Lower leg skin (tissue), 4 donors: ENCODE measurements at regions not wholly inside any gene's neighbourhood (a gene's known extent, or its start where the extent isn't known, plus 50 kb on each side); places are given as distances from the start of the nearest gene placed in this dataset.

ENCODE experiments used
- DNase-seq, 2 donors: peaks; one replicate each; pipeline ENCODE4 v3.0.0-alpha.2; 2019; ENCODE audit warnings: low spot score in 2 of 2
- H3K4me3 ChIP-seq: fragments of 200-600 bp; sonication (generic); 2 replicates; pipeline ENCODE4 v1.5.1; 2017; ENCODE audit warnings: mild to moderate bottlenecking, low read depth; ENCODE audit not compliant: poor library complexity, severe bottlenecking
- POLR2A ChIP-seq, 2 donors: fragments of 450-650 bp; IDR thresholded peaks; one replicate each; pipeline ENCODE4 v1.6.1; 2016 to 2017; ENCODE audit warnings: antibody characterized with exemption in 2 of 2, mild to moderate bottlenecking in 1 of 2, moderate library complexity in 1 of 2
- WGBS, 2 donors: methylation state at CpG; one replicate each; pipeline ENCODE4 v1.1.5; 2018; 5-methylcytosine and 5-hydroxymethylcytosine counted together
- intact Hi-C: fragments of 100-400 bp; cut with DNase I; formaldehyde crosslinking; loops from one replicate; pipeline ENCODE4 v1.15.0; 2023; ENCODE audit warnings: low total_unique reads
- TF ChIP-seq, protein P1 (sequence below), 3 donors: fragments of 450-650 bp; IDR thresholded peaks; one replicate each; pipeline ENCODE4 v1.5.1; 2016; ENCODE audit warnings: antibody characterized with exemption in 3 of 3, mild to moderate bottlenecking in 3 of 3, moderate library complexity in 2 of 3

- 63 to 85% methylated on average over 3 of the region's 3 CpGs for WGBS, 2 donors
- no peak for DNase-seq
- no peak overlapping the region for H3K4me3 ChIP-seq
- TF ChIP-seq, protein P1, sequence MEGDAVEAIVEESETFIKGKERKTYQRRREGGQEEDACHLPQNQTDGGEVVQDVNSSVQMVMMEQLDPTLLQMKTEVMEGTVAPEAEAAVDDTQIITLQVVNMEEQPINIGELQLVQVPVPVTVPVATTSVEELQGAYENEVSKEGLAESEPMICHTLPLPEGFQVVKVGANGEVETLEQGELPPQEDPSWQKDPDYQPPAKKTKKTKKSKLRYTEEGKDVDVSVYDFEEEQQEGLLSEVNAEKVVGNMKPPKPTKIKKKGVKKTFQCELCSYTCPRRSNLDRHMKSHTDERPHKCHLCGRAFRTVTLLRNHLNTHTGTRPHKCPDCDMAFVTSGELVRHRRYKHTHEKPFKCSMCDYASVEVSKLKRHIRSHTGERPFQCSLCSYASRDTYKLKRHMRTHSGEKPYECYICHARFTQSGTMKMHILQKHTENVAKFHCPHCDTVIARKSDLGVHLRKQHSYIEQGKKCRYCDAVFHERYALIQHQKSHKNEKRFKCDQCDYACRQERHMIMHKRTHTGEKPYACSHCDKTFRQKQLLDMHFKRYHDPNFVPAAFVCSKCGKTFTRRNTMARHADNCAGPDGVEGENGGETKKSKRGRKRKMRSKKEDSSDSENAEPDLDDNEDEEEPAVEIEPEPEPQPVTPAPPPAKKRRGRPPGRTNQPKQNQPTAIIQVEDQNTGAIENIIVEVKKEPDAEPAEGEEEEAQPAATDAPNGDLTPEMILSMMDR (IDR thresholded peaks at IDR 0.05) = no peak
- TF ChIP-seq POLR2A (IDR thresholded peaks at IDR 0.05) = no peak
- intact Hi-C loops = no loop called here
These were observed 777.7 kb downstream of the C6orf118 start for GRCh38 chr6:164531736-164532135.

- no peak overlapping the region for H3K4me3 ChIP-seq
- no peak for DNase-seq
- intact Hi-C loops = no loop called here
- WGBS, 2 donors = 68 to 79% methylated on average over 3 of the region's 3 CpGs
- no peak for TF ChIP-seq POLR2A (IDR thresholded peaks at IDR 0.05)
- TF ChIP-seq, protein P1 (IDR thresholded peaks at IDR 0.05) = no peak
These were observed 780.9 kb downstream of the C6orf118 start for GRCh38 chr6:164528539-164528938.

GRCh38 chr6:164523087-164523654 lies 786.2 kb downstream of the C6orf118 start:
- TF ChIP-seq, protein P1 (IDR thresholded peaks at IDR 0.05) = no peak
- TF ChIP-seq POLR2A (IDR thresholded peaks at IDR 0.05) = no peak
- H3K4me3 ChIP-seq = no peak overlapping the region
- DNase-seq = no peak
- WGBS, 2 donors = 78 to 81% methylated on average over 1 of the region's 1 CpG
- intact Hi-C loops = no loop called here

DNA sequence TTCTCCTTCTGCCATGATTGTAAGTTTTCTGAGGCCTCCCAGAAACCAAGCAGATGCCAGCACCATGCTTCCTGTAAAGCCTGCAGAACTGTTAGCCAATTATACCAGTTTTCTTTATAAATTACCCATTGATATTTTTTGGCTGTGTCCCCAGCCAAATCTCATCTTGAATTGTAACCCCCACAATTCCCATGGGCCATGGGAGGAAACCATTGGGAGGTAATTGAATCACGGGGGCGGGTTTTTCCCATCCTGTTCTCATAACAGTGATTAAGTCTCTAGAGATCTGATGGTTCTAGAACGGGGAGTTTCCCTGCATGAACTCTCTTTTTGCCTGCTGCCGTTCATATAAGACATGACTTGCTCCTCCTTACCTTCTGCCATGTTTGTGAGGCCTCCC lies 788.5 kb downstream of the C6orf118 start:
- WGBS, 2 donors = 67 to 76% methylated on average over 4 of the region's 4 CpGs
- no peak for DNase-seq
- intact Hi-C loops = no loop called here
- TF ChIP-seq, protein P1 (IDR thresholded peaks at IDR 0.05) = no peak
- TF ChIP-seq POLR2A (IDR thresholded peaks at IDR 0.05) = no peak
- no peak overlapping the region for H3K4me3 ChIP-seq

DNA sequence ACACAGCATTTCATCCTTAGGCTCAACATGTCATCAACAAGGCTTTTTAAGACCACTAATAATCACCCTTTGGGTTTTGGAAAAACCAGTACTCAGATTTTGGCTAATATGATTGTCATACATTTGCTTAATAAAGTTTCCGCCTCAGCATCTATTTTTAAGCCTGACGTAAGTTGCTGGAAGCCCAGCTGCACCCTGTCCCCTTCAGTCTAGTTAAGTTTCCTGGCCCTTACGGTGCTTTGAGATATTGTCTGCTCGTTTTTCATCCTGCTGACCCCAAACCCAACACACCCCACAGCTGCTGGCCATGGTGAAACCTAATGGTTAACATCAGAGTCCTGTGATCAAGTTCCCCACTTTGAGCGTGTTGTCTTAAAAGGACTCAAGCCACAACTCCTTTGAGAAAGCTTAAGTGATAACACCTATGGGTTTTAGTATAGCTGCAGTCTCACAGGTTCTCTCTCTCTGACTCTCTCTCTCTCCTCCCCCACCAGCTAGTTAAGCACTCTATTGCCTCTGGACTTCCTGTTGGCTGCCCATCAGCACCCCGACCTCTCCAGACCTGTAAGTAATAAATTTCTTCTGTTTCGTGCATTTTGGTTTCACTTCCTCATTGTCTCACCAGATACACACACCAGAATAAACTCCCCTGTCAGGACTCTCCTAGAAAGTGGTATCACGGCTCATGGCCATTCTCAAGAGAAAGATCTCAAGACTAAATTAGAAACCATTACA lies 802.0 kb downstream of the C6orf118 start:
- DNase-seq = no peak
- TF ChIP-seq, protein P1 (IDR thresholded peaks at IDR 0.05) = no peak
- no peak for TF ChIP-seq POLR2A (IDR thresholded peaks at IDR 0.05)
- intact Hi-C loops = no loop called here
- no peak overlapping the region for H3K4me3 ChIP-seq
- WGBS, 2 donors = 51 to 54% methylated on average over 8 of the region's 8 CpGs
